Osteoblast (primary cell): ENCODE measurements at regions not wholly inside any gene's neighbourhood (a gene's known extent, or its start where the extent isn't known, plus 50 kb on each side); places are given as distances from the start of the nearest gene placed in this dataset.

Source experiments
- DNase-seq: peaks from one replicate; pipeline ENCODE4 v3.0.0; 2011; ENCODE audit warnings: low spot score, mixed read lengths; ENCODE audit not compliant: insufficient read length; ENCODE audit errors: missing footprints
- H2AFZ ChIP-seq: 2 replicates; pipeline ENCODE4 v1.6.0; 2011; ENCODE audit warnings: mild to moderate bottlenecking, low read length
- H3K27ac ChIP-seq: 2 replicates; pipeline ENCODE4 v1.5.1; 2011; ENCODE audit warnings: mild to moderate bottlenecking, low read depth, low read length, moderate library complexity
- H3K27me3 ChIP-seq: 2 replicates; pipeline ENCODE4 v1.6.0; 2012; ENCODE audit warnings: mild to moderate bottlenecking, control low read depth, inconsistent platforms, low read length, moderate library complexity; ENCODE audit not compliant: insufficient read depth
- H3K36me3 ChIP-seq: 2 replicates; pipeline ENCODE4 v1.5.1; 2011; ENCODE audit warnings: mild to moderate bottlenecking, low read length, control low read depth, moderate library complexity; ENCODE audit not compliant: insufficient read depth
- H3K4me1 ChIP-seq: 2 replicates; pipeline ENCODE4 v1.5.1; 2011; ENCODE audit warnings: mild to moderate bottlenecking, low read length, control low read depth, moderate library complexity; ENCODE audit not compliant: insufficient read depth
- H3K4me2 ChIP-seq: 2 replicates; pipeline ENCODE4 v1.6.0; 2011; ENCODE audit warnings: mild to moderate bottlenecking, low read length; ENCODE audit not compliant: insufficient read depth
- H3K4me3 ChIP-seq: fragments of 200-600 bp; sonication (generic); 3 replicates; pipeline ENCODE4 v1.5.1; 2012; ENCODE audit warnings: mild to moderate bottlenecking, low read length, inconsistent platforms; ENCODE audit not compliant: insufficient read depth
- H3K79me2 ChIP-seq: 2 replicates; pipeline ENCODE4 v1.6.0; 2012; ENCODE audit warnings: mild to moderate bottlenecking, low read length, control low read depth, inconsistent platforms; ENCODE audit not compliant: insufficient read depth
- H3K9me3 ChIP-seq: 2 replicates; pipeline ENCODE4 v1.5.1; 2011; ENCODE audit warnings: low read depth, low read length, control low read depth
- H4K20me1 ChIP-seq: 2 replicates; pipeline ENCODE4 v1.6.0; 2012; ENCODE audit warnings: mild to moderate bottlenecking, low read length, control low read depth; ENCODE audit not compliant: insufficient read depth
- TF ChIP-seq, protein P1 (sequence below): IDR thresholded peaks from 2 replicates; pipeline ENCODE4 v1.5.1; 2011; ENCODE audit warnings: mild to moderate bottlenecking, low read depth, low read length, moderate library complexity; ENCODE audit errors: extremely low read depth

DNA sequence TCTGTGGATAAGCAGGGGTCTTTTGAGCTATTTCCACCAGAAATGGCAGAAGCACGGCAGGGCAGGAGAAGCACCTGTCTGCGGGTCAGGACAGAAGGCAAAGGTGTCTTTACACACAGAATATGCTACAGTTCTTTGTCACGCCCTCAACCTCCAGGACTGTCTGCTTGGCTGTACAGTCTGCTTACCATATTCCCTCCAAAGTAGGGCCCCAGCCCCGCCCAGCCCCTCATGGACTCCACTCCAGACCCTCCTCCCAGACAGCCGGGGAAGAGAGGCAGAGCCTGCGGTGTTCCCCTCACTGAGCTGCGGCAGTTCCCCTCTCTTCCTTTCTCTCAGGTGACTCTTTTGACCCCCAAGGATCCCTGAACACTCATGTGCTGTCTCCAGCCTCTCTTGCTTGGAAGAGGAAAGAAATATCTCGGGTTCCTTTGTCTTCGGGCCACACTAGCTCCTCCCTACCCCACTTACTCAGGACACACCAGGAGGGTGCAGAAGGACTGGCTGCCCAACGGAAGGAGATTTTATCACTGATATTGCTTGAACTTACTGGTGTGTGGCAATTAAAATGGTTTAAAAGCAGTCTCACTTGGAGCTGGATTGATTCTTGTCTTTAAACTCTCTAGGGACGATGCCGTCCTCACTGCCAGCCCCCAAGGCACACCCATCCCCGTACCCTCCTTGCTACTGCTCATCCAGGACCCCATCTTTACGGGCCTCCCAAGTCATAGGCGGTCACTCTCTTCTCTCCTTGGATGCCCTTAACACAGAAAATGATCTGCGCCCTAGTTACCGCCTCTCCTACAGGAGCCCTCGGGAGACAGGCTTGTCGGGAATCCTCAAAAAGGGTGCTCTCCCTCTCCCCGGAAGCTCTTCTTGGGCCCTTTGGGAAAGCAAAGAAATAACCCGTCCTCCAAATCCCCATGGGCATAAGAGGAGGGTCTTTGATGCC, 169.7 kb downstream of the TOMM20 start:
- no peak overlapping the region for H3K4me3 ChIP-seq
- no peaks in the 10 kb centered on the region for H4K20me1 ChIP-seq
- no peak overlapping the region for H2AFZ ChIP-seq
- TF ChIP-seq, protein P1, sequence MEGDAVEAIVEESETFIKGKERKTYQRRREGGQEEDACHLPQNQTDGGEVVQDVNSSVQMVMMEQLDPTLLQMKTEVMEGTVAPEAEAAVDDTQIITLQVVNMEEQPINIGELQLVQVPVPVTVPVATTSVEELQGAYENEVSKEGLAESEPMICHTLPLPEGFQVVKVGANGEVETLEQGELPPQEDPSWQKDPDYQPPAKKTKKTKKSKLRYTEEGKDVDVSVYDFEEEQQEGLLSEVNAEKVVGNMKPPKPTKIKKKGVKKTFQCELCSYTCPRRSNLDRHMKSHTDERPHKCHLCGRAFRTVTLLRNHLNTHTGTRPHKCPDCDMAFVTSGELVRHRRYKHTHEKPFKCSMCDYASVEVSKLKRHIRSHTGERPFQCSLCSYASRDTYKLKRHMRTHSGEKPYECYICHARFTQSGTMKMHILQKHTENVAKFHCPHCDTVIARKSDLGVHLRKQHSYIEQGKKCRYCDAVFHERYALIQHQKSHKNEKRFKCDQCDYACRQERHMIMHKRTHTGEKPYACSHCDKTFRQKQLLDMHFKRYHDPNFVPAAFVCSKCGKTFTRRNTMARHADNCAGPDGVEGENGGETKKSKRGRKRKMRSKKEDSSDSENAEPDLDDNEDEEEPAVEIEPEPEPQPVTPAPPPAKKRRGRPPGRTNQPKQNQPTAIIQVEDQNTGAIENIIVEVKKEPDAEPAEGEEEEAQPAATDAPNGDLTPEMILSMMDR = no peak
- H3K4me2 ChIP-seq = no peak overlapping the region
- no peaks in the 10 kb centered on the region for H3K36me3 ChIP-seq
- no peaks in the 10 kb centered on the region for H3K79me2 ChIP-seq
- peaks cover 72% of the 10 kb centered on the region for H3K4me1 ChIP-seq
- H3K9me3 ChIP-seq = no peaks in the 10 kb centered on the region
- H3K27ac ChIP-seq = no peak overlapping the region
- DNase-seq = no peak
- no peaks in the 10 kb centered on the region for H3K27me3 ChIP-seq

DNA sequence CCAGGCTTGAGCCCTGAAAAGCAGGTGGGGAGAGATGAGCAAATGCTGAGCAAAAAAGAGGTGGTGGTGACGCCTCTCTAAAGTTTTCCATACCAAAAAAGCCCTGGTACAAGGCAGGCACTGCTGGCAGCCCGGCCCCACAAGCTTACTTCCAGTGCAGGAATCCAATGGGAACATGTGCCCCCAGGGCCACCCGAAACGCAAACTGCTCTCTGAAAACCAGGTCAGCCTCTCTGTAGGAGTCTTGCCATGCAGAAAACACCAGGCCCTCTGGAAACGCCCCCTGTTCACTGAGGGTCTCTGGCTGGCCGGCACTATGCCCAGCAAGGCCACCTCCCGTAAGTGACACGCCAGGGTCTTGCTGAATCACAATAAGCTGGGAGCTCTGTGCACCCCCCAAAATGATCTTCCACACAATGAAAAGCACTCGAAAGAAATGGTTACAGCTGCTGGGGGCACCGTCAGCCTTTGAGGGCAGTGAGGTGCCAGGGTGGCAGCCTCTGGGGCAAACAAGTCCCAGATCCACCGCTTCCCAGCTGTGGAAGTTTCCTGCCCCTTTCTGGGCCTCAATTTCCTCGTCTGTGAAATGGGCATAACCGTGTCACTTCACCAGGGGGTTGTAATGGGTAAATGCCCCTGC, 170.5 kb downstream of the TOMM20 start:
- Histone ChIP-seq H3K36me3 (no peaks in the 10 kb centered on the region), H3K4me2 (no peak overlapping the region), H3K79me2 (no peaks in the 10 kb centered on the region), H2AFZ (no peak overlapping the region), H3K4me3 (no peak overlapping the region), H3K27me3 (no peaks in the 10 kb centered on the region), H3K4me1 (peaks cover 64% of the 10 kb centered on the region), H3K9me3 (no peaks in the 10 kb centered on the region), H3K27ac (peak overlapping the region; percentile 82), H4K20me1 (no peaks in the 10 kb centered on the region)
- DNase-seq = no peak
- TF ChIP-seq, protein P1 = no peak

DNA sequence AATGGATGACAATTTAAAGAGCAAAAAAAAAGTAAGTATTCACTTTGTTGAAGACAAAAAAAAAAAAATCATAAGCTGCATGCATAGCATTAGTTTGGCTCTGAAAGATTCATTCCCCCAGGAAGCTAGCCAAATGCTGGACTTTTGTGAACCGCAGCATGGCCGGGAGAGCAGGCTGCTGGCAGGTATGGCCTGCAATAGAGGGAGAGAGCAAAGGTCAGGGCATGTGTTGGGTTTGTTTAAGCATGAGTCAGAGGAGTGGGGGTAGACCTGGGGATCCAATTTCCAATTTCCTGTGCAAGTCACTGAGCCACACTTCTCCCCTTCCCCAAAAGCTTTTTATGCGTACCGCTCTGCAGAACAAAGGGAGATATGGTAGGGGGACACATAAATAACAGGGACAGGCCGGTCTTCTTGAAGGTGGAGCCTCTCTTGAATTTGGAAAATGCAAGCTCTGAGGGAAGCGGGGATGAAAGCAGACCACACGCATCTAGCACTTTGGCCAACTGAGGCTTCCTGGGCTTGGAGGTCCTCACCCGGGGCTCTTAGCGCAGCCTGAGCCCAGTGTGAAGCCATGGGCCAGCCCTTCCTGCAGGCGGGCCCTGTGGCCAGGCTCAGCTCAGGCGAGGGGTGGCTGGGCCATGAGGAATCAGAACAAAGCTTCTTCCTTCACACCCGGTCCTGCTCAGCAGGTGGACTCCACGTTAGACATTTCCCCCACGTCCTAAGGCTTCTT, 171.1 kb downstream of the TOMM20 start:
- no peak overlapping the region for H3K4me3 ChIP-seq
- no peaks in the 10 kb centered on the region for H3K9me3 ChIP-seq
- no peaks in the 10 kb centered on the region for H3K79me2 ChIP-seq
- H3K4me1 ChIP-seq = peaks cover 59% of the 10 kb centered on the region
- H2AFZ ChIP-seq = no peak overlapping the region
- peak overlapping the region; percentile 82 for H3K27ac ChIP-seq
- H3K4me2 ChIP-seq = no peak overlapping the region
- no peaks in the 10 kb centered on the region for H3K36me3 ChIP-seq
- H4K20me1 ChIP-seq = no peaks in the 10 kb centered on the region
- TF ChIP-seq, protein P1 = no peak
- DNase-seq = peak; percentile 56
- H3K27me3 ChIP-seq = no peaks in the 10 kb centered on the region
